OCI-LY7 (cell line): ENCODE measurements at regions not wholly inside any gene's neighbourhood (a gene's known extent, or its start where the extent isn't known, plus 50 kb on each side); places are given as distances from the start of the nearest gene placed in this dataset.
A peak's percentile ranks its signal among the peaks of the same experiment; 100 is the strongest.

Experiments
- BruUV-seq: library from RNA; stranded (reverse); fragments of 400-500 nt; replicated peaks from 2 replicates; lab custom pipeline; 2021; lab: Mats Ljungman, UMichigan
- CTCF ChIA-PET: fragments of 300-600 bp; sonication (Branson Sonifier 250); formaldehyde crosslinking; loops from one replicate; lab custom pipeline; 2022; ENCODE audit warnings: antibody characterized with exemption; ENCODE audit not compliant: unreplicated experiment; lab: Charles Lee
- POLR2A ChIA-PET: fragments of 300-600 bp; sonication (Branson Sonifier 250); formaldehyde crosslinking; loops from one replicate; lab custom pipeline; 2022; ENCODE audit warnings: antibody characterized with exemption; lab: Charles Lee
- DNase-seq: peaks from one replicate; pipeline ENCODE4 v3.0.0-alpha.2; 2015; ENCODE audit warnings: low spot score
- H2AFZ ChIP-seq: fragments of 200-600 bp; sonication (generic), shearing (Covaris generic); 2 replicates; pipeline ENCODE4 v1.6.1; 2014; ENCODE audit warnings: mild to moderate bottlenecking, antibody characterized with exemption, low read length, moderate library complexity
- H3K27ac ChIP-seq: fragments of 200-600 bp; sonication (generic); 2 replicates; pipeline ENCODE4 v1.5.1; 2014; ENCODE audit warnings: mixed run types, low read depth, mild to moderate bottlenecking, moderate library complexity, low read length, inconsistent platforms; ENCODE audit not compliant: poor library complexity, severe bottlenecking
- H3K36me3 ChIP-seq: fragments of 200-600 bp; sonication (generic); 2 replicates; pipeline ENCODE4 v1.6.1; 2014; ENCODE audit warnings: mild to moderate bottlenecking, antibody characterized with exemption, low read length, moderate library complexity, mixed read lengths; ENCODE audit not compliant: insufficient read depth
- H3K4me1 ChIP-seq: fragments of 200-600 bp; sonication (generic); 2 replicates; pipeline ENCODE4 v1.5.1; 2014; ENCODE audit warnings: mild to moderate bottlenecking, low read length; ENCODE audit not compliant: insufficient read depth, poor library complexity, severe bottlenecking
- H3K4me2 ChIP-seq: fragments of 200-600 bp; sonication (generic); 2 replicates; pipeline ENCODE4 v1.6.1; 2014; ENCODE audit warnings: mild to moderate bottlenecking, low read length
- H3K4me3 ChIP-seq: fragments of 200-600 bp; sonication (generic); 2 replicates; pipeline ENCODE4 v1.5.1; 2014; ENCODE audit warnings: mild to moderate bottlenecking, low read depth, low read length; ENCODE audit not compliant: poor library complexity, severe bottlenecking
- H3K79me2 ChIP-seq: fragments of 200-600 bp; sonication (generic); 2 replicates; pipeline ENCODE4 v1.6.1; 2016; ENCODE audit warnings: low read depth, mild to moderate bottlenecking, low read length, moderate library complexity, mixed read lengths; ENCODE audit not compliant: insufficient read depth
- H3K9me2 ChIP-seq: fragments of 200-600 bp; sonication (generic); 2 replicates; pipeline ENCODE4 v1.6.1; 2016; ENCODE audit warnings: mild to moderate bottlenecking, low read length, mixed read lengths; ENCODE audit not compliant: insufficient read depth
- H3K9me3 ChIP-seq: fragments of 200-600 bp; sonication (generic); 2 replicates; pipeline ENCODE4 v1.6.1; 2014; ENCODE audit warnings: mild to moderate bottlenecking, mixed run types, low read length, mixed read lengths
- H4K20me1 ChIP-seq: fragments of 200-600 bp; sonication (generic); 2 replicates; pipeline ENCODE4 v1.6.1; 2014; ENCODE audit warnings: mild to moderate bottlenecking, antibody characterized with exemption, low read length, moderate library complexity, mixed read lengths; ENCODE audit not compliant: insufficient read depth
- EZH2phosphoT487 ChIP-seq: fragments of 200-600 bp; sonication (generic); IDR thresholded peaks from 2 replicates; pipeline ENCODE4 v1.6.1; 2018; ENCODE audit warnings: low read depth, borderline replicate concordance, mild to moderate bottlenecking, mixed run types, antibody characterized with exemption, low read length, moderate library complexity, mixed read lengths
- intact Hi-C: fragments of 100-400 bp; cut with micrococcal nuclease; formaldehyde crosslinking; loops from one replicate; pipeline ENCODE4 v1.10.0; 2022; ENCODE audit not compliant: unreplicated experiment
- TF ChIP-seq, protein P1 (sequence below): fragments of 200-600 bp; sonication (generic); conservative IDR thresholded peaks from 2 replicates; pipeline ENCODE4 v1.5.1; 2014; ENCODE audit warnings: mild to moderate bottlenecking, antibody characterized with exemption, low read length, moderate library complexity, mixed read lengths

DNA sequence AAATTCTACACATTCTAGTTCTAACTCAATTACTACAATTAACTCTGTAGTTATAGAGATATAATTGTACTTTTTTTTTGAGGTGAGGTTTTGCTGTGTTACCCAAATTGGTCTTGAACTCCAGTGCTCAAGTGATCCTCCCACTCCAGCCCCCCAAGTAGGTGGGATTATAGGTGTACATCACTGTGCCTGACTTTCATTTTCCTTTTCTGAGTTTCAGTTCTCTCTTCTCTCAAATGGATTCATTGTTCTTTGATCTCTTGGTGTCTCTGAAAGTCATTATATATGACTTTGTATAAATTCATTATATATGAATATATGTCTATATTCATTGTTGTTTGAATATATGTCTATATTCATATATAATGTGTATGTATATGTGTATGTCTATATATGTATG lies 74.0 kb upstream of the GALNT2 start:
- H3K9me2 ChIP-seq = no peaks in the 10 kb centered on the region
- peak; percentile 40 for DNase-seq
- H3K9me3 ChIP-seq = no peaks in the 10 kb centered on the region
- no peak overlapping the region for H3K27ac ChIP-seq
- no peak overlapping the region for H3K4me2 ChIP-seq
- no peaks in the 10 kb centered on the region for H3K36me3 ChIP-seq
- CTCF ChIA-PET = no interaction called here
- peaks cover 11% of the 10 kb centered on the region for H3K4me1 ChIP-seq
- H3K79me2 ChIP-seq = no peaks in the 10 kb centered on the region
- H2AFZ ChIP-seq = no peak overlapping the region
- POLR2A ChIA-PET = interaction anchor here (1.1 kb wide), 1 partner anchor 10 kb away, joined by 4 read pairs; no protein-coding TSS in a partner anchor
- H3K4me3 ChIP-seq = no peak overlapping the region
- H4K20me1 ChIP-seq = no peaks in the 10 kb centered on the region
- intact Hi-C loops = no loop called here
- no peak for TF ChIP-seq EZH2phosphoT487
- TF ChIP-seq, protein P1, sequence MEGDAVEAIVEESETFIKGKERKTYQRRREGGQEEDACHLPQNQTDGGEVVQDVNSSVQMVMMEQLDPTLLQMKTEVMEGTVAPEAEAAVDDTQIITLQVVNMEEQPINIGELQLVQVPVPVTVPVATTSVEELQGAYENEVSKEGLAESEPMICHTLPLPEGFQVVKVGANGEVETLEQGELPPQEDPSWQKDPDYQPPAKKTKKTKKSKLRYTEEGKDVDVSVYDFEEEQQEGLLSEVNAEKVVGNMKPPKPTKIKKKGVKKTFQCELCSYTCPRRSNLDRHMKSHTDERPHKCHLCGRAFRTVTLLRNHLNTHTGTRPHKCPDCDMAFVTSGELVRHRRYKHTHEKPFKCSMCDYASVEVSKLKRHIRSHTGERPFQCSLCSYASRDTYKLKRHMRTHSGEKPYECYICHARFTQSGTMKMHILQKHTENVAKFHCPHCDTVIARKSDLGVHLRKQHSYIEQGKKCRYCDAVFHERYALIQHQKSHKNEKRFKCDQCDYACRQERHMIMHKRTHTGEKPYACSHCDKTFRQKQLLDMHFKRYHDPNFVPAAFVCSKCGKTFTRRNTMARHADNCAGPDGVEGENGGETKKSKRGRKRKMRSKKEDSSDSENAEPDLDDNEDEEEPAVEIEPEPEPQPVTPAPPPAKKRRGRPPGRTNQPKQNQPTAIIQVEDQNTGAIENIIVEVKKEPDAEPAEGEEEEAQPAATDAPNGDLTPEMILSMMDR = no peak
- BruUV-seq = no TSS peak

DNA sequence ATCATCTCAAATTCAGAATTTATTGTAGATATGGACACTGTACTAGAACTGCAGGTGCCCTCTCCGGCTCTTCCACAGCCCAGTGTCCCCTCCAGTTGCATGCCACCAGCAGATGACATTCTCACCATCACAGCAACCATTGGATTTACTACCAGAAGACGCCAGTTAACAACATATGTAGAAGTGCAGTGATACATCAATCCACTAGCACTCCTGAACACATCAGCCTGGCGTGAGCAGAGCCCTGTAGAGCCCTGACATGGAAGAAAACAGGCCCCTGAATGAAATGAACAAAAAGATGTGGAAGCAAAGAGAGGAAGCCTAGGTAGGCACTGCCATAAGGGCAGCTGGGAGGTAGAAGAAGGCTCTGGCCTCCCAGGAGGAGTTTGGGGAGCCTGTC lies 73.1 kb upstream of the GALNT2 start:
- no peaks in the 10 kb centered on the region for H3K9me2 ChIP-seq
- no peak overlapping the region for H3K27ac ChIP-seq
- H2AFZ ChIP-seq = no peak overlapping the region
- H3K4me1 ChIP-seq = peaks cover 5% of the 10 kb centered on the region
- TF ChIP-seq, protein P1 = no peak
- TF ChIP-seq EZH2phosphoT487 = no peak
- DNase-seq = no peak
- intact Hi-C loops = no loop called here
- no peaks in the 10 kb centered on the region for H3K36me3 ChIP-seq
- CTCF ChIA-PET = no interaction called here
- no peaks in the 10 kb centered on the region for H4K20me1 ChIP-seq
- H3K9me3 ChIP-seq = no peaks in the 10 kb centered on the region
- no peaks in the 10 kb centered on the region for H3K79me2 ChIP-seq
- POLR2A ChIA-PET = no interaction called here
- H3K4me3 ChIP-seq = no peak overlapping the region
- no TSS peak for BruUV-seq
- H3K4me2 ChIP-seq = no peak overlapping the region

DNA sequence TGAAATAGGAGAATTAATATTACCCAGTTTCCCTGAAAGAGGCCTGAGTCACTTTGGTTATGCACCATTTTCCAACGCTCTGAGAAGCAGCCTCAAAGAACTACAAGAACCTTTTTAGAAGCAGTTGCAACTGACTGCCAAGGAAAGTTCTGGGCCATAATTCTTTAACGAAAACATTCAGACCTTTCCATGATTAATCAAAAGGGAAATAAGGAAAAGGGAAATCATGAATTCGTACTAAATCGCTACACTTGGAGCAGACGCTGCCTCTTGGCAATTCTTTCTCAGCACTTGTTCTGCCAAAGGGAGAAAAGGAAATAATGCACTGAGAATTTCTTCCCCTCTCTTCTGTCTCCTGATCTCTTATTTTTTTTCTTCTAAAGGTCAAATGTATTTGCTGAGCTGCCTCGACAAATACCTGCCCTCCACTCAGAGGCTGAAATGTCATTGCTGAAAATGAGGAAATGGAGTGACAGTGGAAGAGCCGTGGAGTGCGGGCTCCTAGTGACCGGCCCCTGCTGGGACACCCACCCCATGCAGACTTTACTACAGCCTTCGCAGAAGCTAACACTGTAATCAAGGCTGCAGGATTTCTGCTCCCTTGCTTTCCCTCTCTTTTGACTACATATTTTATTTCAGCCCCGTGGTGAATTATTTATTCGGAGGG lies 67.9 kb upstream of the GALNT2 start:
- ChIA-PET POLR2A (no interaction called here), CTCF (no interaction called here)
- BruUV-seq = no TSS peak
- H3K4me3 ChIP-seq = no peak overlapping the region
- H3K4me2 ChIP-seq = no peak overlapping the region
- no peaks in the 10 kb centered on the region for H3K9me2 ChIP-seq
- intact Hi-C loops = no loop called here
- no peaks in the 10 kb centered on the region for H3K36me3 ChIP-seq
- H3K79me2 ChIP-seq = no peaks in the 10 kb centered on the region
- no peak overlapping the region for H3K27ac ChIP-seq
- H3K9me3 ChIP-seq = no peaks in the 10 kb centered on the region
- no peak for DNase-seq
- no peak for TF ChIP-seq EZH2phosphoT487
- TF ChIP-seq, protein P1 = no peak
- H3K4me1 ChIP-seq = no peaks in the 10 kb centered on the region
- H4K20me1 ChIP-seq = no peaks in the 10 kb centered on the region
- H2AFZ ChIP-seq = no peak overlapping the region
